NCI-H1092 treated with DMSO at 0.1 percent for 48 hours (cell line): ENCODE measurements at regions not wholly inside any gene's neighbourhood (a gene's known extent, or its start where the extent isn't known, plus 50 kb on each side); places are given as distances from the start of the nearest gene placed in this dataset.
"Not testable (repeated sequence)": the region's sequence is repeated elsewhere in the genome, so short reads cannot be mapped to it uniquely, and the experiment has no call there.

Source experiments
- DNase-seq: peaks from one replicate; lab custom pipeline; 2025; lab: John Stamatoyannopoulos, UW

DNA sequence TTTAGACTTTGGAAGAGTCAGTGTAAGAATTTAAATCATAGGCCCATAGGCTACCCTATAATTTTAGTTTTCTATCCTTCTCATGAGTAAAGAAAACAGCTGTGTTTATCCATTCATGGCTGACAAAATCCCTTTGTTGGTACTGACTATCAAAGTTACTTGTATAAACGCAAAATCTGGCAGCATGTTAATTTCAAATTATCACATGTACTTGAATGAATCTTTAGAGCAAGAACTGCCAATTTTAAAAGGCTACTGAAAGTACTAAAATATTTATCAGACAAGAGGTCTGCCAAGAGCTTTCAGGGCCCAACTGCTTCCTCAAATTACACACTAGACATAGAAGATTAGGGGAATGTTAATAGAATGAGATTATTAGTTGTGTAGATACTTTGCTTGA, 66.6 kb downstream of the MYL12B start:
- peak; percentile 16 for DNase-seq

DNA sequence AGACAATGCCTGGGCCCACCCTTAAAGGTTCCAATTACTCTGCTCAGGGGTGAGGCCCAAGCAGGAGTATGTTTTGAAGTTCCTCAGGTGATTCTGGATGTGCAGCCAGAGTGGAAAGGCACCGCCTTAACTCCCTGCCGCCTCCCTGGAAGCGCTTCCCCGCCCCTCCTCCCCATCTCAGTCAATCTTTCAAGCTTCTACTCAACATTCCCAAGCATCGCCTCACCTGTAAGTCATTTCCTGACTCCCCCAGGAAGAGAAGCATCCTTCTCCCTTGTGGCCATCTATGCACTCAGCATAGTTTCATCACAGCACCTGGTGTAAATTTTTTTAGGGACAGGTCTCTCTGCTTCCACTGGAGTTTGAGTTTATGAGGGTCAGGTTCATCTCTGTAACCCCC, 67.5 kb downstream of the MYL12B start:
- DNase-seq = no peak

GRCh38 chr18:3329872-3330271, 67.9 kb downstream of the MYL12B start:
- DNase-seq = no peak

DNA sequence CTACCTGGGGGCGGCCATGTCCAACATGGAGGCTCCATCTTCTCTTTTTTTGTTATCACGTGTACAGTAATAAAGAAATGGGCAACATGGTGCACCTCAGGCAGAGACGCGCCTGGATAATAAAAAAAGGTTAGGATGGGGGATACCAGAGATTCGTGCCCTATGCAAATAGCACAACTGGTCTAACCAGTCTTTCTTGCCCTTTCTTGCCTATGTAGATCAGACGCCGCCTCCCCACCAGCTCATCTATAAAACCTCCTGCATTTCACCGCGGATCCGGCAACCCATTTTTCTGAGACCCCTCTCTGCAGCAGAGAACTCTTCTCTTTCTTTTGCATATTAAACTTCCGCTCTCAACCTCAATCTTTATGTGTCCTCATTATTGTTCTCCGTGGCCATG, 68.7 kb downstream of the MYL12B start:
- no peak for DNase-seq

GRCh38 chr18:3332376-3332775, 70.4 kb downstream of the MYL12B start:
- DNase-seq = no peak

- DNase-seq = no peak
These were observed 71.3 kb downstream of the MYL12B start for GRCh38 chr18:3333056-3333720.

GRCh38 chr18:3333721-3334386, 71.9 kb downstream of the MYL12B start:
- no peak for DNase-seq

GRCh38 chr18:3340015-3340681, 78.2 kb downstream of the MYL12B start:
- DNase-seq = no peak

GRCh38 chr18:3340682-3341097, 78.8 kb downstream of the MYL12B start:
- DNase-seq = no peak

DNA sequence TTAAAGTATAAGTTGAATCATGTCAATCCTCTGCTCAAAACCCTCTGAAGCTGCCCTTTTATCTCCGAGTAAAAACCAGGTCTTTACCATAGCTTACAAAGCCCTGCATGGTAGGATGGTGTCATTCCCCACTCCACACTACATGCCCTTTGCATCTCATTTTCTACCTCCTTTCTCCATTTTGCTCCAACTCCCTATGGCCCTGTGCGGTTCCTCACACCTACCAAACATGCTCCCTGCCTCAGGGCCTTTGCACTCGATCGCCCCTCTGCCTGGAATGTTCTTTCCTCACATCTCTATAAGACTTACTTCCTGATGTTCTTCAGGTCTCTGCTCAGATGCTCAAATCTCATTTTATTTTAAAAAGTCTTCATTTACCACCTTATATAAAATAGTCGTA, 80.7 kb downstream of the MYL12B start:
- no peak for DNase-seq

- no peak for DNase-seq
These were observed 83.5 kb downstream of the MYL12B start for GRCh38 chr18:3345452-3345851.

DNA sequence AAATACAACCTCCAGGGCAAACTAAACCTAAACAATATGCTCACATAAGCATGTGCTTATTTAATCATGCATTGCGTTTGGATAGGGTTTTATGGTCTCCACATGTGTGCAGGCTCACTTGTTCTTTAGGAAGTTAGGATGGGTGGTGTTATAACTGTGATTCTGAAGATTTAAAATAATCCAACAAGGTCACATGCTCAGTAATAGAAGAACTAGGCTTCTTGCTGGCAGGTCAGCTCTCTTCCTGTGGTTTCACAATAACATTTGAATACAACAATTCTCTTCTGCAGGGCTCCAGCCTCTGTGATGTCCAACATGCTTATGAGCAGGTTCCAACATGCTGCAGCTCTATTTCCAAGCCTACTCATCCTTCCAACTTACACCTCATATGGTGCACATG, 84.0 kb downstream of the MYL12B start:
- no peak for DNase-seq

- DNase-seq = no peak
These were observed 84.6 kb downstream of the MYL12B start for GRCh38 chr18:3346487-3346886.

- no peak for DNase-seq
These were observed 85.4 kb downstream of the MYL12B start for GRCh38 chr18:3347286-3347803.

DNA sequence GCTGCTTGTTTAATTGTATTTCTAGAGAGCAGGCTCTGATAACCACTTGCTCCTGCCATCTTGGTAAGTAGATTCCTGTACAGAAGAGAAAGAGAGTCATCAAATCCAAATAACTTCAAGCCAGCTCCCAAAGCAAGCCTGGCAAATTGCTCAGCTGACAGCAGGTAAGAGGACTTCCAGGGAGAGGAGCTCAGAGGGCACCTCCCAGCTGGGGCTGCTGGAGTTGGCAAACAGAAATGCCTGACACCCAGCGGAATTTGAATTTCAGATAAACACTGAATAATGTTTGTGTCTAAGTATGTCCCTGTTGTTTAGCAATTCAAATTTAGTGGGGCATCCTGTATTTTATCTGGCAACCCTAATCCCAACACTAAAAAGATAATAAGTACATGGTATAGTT, 86.2 kb downstream of the MYL12B start:
- no peak for DNase-seq

- not testable (repeated sequence) for DNase-seq
These were observed 87.3 kb downstream of the MYL12B start for GRCh38 chr18:3349046-3349841.

DNA sequence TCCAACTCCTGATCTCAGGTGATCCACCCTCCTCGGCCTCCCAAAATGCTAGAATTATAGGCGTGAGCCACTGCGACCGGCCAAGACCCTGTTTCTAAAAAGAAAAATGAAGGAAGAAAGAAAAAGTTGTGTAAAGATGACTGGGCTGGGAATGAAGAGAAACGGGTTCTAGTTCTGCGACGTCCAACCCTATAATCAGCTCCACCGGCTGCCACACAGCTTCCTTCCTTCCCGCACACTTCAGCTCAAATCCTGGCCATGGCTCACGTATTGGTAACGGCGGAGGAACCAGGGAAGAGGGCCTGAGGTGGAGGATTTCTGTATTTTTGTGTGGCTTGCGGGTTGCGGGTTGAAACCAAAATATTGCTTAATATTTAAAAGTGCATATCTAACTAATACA, 88.1 kb downstream of the MYL12B start:
- no peak for DNase-seq

DNA sequence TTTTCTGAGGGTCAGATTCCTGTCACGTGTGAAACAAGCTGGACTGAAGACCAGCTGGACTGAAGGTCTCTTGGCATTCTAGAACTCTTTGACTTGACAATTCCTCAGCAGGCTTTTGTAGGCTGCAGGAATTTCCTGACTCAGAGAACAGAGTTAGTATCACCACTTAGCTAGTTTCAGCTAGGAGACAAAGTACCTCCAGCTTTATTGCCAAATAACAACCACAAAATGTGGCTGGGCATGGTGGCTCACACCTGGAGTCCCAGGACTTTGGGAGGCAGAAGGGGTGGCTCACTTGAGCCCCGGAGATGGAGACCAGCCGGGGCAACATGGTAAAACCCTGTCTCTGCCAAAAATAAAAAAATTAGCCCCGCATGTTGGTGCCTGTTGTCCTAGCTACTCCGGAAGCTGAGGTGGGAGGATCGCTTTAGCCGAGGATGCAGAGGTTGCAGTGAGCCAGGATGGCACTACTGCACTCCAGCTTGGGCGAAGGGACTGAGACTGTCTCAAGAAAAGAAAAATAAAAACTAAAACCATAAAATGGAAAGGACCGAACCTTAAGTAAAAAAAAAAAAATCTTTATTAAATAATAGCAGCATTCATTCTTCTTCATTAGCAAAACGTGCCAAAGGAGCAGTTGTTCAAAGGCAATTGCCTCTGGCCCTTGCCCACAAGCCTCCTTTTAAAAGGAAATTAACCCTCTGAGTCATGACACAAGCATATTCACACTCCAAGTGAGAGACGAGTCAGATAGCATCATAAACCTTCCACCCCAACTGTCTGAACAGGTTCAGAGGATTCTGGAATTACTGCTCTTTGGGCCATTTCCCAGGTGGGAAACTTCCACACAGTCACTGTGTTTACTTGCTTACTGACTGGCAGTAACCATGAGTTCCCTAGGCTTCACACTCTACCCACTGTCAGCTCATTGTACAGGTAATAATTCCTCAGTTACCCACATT, 88.9 kb downstream of the MYL12B start:
- no peak for DNase-seq

- no peak for DNase-seq
These were observed 92.6 kb downstream of the MYL12B start for GRCh38 chr18:3354506-3354905.

DNA sequence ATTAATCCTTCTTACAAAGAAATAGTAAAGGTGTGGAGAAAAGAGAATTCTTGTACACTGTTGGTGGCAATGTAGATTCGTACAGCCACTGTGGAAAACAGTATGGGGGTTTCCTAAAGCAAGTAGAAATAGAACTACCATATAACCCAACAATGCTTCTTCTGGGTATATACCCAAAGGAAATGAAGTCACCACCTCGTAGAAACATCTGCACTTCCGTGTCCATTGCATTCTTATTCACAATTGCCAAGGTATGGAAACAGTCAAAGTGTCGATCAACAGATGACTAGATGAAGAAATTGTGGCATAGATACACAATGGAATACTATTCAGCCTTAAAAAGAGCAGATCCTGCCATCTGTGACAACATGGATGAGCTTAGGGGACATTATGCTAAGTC, 93.4 kb upstream of the TGIF1 start:
- no peak for DNase-seq

GRCh38 chr18:3357516-3357915, 92.5 kb upstream of the TGIF1 start:
- DNase-seq = no peak
